Neural cell (in vitro differentiated cells): ENCODE measurements at regions not wholly inside any gene's neighbourhood (a gene's known extent, or its start where the extent isn't known, plus 50 kb on each side); places are given as distances from the start of the nearest gene placed in this dataset.

Experiments
- H2AFZ ChIP-seq: fragments of 200-600, 300-800 bp; sonication (generic), shearing (Covaris generic); 2 replicates; pipeline ENCODE4 v1.6.0; 2014; ENCODE audit warnings: low read depth, mild to moderate bottlenecking, antibody characterized with exemption, low read length, moderate library complexity
- H3F3A ChIP-seq: fragments of 200-600 bp; shearing (Covaris generic); 2 replicates; pipeline ENCODE4 v1.6.1; 2016; ENCODE audit warnings: mild to moderate bottlenecking, moderate library complexity, mixed read lengths, antibody characterized with exemption, low read length; ENCODE audit not compliant: insufficient read depth, poor library complexity, severe bottlenecking
- H3K27ac ChIP-seq: fragments of 200-600, 300-800 bp; sonication (generic), shearing (Covaris generic); 2 replicates; pipeline ENCODE4 v1.5.1; 2014; ENCODE audit warnings: mild to moderate bottlenecking, low read length, moderate library complexity
- H3K27me3 ChIP-seq: fragments of 300-800, 200-600 bp; sonication (generic), shearing (Covaris generic); 2 replicates; pipeline ENCODE4 v1.6.0; 2014; ENCODE audit warnings: mild to moderate bottlenecking, low read depth, low read length, moderate library complexity; ENCODE audit not compliant: insufficient read depth
- H3K36me3 ChIP-seq: fragments of 300-800, 200-600 bp; sonication (generic), shearing (Covaris generic); 2 replicates; pipeline ENCODE4 v1.5.1; 2014; ENCODE audit warnings: mild to moderate bottlenecking, antibody characterized with exemption, low read length, moderate library complexity; ENCODE audit not compliant: insufficient read depth
- H3K4me2 ChIP-seq: fragments of 300-800, 200-600 bp; sonication (generic), shearing (Covaris generic); 2 replicates; pipeline ENCODE4 v1.6.0; 2014; ENCODE audit warnings: mild to moderate bottlenecking, low read length
- H3K4me3 ChIP-seq: fragments of 300-800, 200-600 bp; sonication (generic), shearing (Covaris generic); 2 replicates; pipeline ENCODE4 v1.5.1; 2014; ENCODE audit warnings: mild to moderate bottlenecking, low read length, moderate library complexity
- H3K79me2 ChIP-seq: fragments of 200-600 bp; shearing (Covaris generic); replicated peaks from 2 replicates; pipeline ENCODE4 v1.6.0; 2014; ENCODE audit warnings: mild to moderate bottlenecking, low read length, moderate library complexity; ENCODE audit not compliant: insufficient read depth
- H3K9ac ChIP-seq: fragments of 300-800, 200-600 bp; sonication (generic), shearing (Covaris generic); 2 replicates; pipeline ENCODE4 v1.6.1; 2016; ENCODE audit warnings: mild to moderate bottlenecking, low read length, mixed read lengths
- H3K9me2 ChIP-seq: fragments of 200-600 bp; shearing (Covaris generic); 2 replicates; pipeline ENCODE4 v1.6.1; 2016; ENCODE audit warnings: mild to moderate bottlenecking, low read length, mixed read lengths; ENCODE audit not compliant: insufficient read depth
- H3K9me3 ChIP-seq: fragments of 200-600, 300-800 bp; sonication (generic), shearing (Covaris generic); 2 replicates; pipeline ENCODE4 v1.6.1; 2016; ENCODE audit warnings: mild to moderate bottlenecking, mixed run types, low read length, moderate library complexity, mixed read lengths
- H4K20me1 ChIP-seq: fragments of 200-600 bp; shearing (Covaris generic); 2 replicates; pipeline ENCODE4 v1.6.1; 2016; ENCODE audit warnings: mild to moderate bottlenecking, mixed run types; ENCODE audit not compliant: insufficient read depth
- EP300 ChIP-seq: fragments of 450-650 bp; conservative IDR thresholded peaks from 2 replicates; pipeline ENCODE4 v1.6.1; 2014; ENCODE audit warnings: antibody characterized with exemption, mild to moderate bottlenecking, moderate library complexity; ENCODE audit not compliant: poor library complexity, severe bottlenecking
- EZH2 ChIP-seq: fragments of 200-600, 300-800 bp; shearing (Covaris generic), sonication (generic); IDR thresholded peaks from 2 replicates; pipeline ENCODE4 v1.6.1; 2014; ENCODE audit warnings: antibody characterized with exemption, low read length, borderline replicate concordance, mild to moderate bottlenecking; ENCODE audit not compliant: insufficient read depth, poor library complexity, severe bottlenecking
- MXI1 ChIP-seq: fragments of 450-650 bp; conservative IDR thresholded peaks from 2 replicates; pipeline ENCODE4 v1.6.1; 2014; ENCODE audit warnings: antibody characterized with exemption, mild to moderate bottlenecking; ENCODE audit not compliant: poor library complexity, severe bottlenecking
- POLR2AphosphoS5 ChIP-seq: IDR thresholded peaks from 2 replicates; pipeline ENCODE4 v1.6.1; 2012
- RAD21 ChIP-seq: fragments of 450-650 bp; conservative IDR thresholded peaks from 2 replicates; pipeline ENCODE4 v1.6.1; 2014; ENCODE audit warnings: antibody characterized with exemption, mild to moderate bottlenecking, moderate library complexity
- SMC3 ChIP-seq: fragments of 450-650 bp; conservative IDR thresholded peaks from 2 replicates; pipeline ENCODE4 v1.6.1; 2014; ENCODE audit warnings: antibody characterized with exemption, mild to moderate bottlenecking, moderate library complexity; ENCODE audit not compliant: poor library complexity
- TAF1 ChIP-seq: IDR thresholded peaks from 2 replicates; pipeline ENCODE4 v1.6.1; 2012; ENCODE audit warnings: low read depth
- TF ChIP-seq, protein P1 (sequence below): fragments of 450-650 bp; IDR thresholded peaks from 2 replicates; pipeline ENCODE4 v1.5.1; 2014; ENCODE audit warnings: antibody characterized with exemption, mild to moderate bottlenecking, moderate library complexity; ENCODE audit not compliant: poor library complexity, severe bottlenecking
- TF ChIP-seq, protein P2 (sequence below): IDR thresholded peaks from 2 replicates; pipeline ENCODE4 v1.6.1; 2012; ENCODE audit warnings: borderline replicate concordance

DNA sequence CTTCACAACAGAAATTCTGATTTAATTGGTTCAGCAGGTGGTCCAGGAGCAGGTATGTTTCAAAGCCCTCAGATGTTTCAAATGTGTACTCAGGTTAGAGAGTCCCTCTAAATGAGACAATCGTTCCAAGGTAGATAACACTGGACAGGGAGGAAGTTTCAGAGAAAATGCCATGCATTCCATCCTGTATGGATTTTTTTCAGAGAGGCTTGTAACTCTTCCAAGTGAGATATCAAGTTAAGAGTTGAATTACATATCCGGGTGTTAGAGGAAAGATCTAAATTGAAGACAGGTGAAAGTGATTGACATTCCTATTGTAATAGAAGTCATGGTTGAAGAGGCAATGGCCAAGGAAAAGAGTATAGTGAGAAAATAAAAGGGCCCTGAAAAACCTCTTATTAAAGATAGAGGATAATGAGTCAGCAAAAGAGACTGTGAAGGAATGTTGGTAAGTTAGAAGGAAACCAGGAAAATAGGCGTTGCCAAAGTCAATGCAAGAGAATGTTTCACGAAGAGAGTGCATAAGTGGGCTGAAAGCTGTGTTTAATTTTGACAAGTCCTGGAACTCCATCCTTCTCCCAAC, 105.8 kb downstream of the BMP4 start:
- Histone ChIP-seq H3K4me2 (no peak overlapping the region), H3K36me3 (no peaks in the 10 kb centered on the region), H3K9me2 (no peaks in the 10 kb centered on the region), H3K27me3 (no peaks in the 10 kb centered on the region), H3F3A (no peaks in the 10 kb centered on the region), H3K9ac (no peak overlapping the region), H3K4me3 (no peak overlapping the region), H2AFZ (no peak overlapping the region), H3K79me2 (no peaks in the 10 kb centered on the region), H4K20me1 (no peaks in the 10 kb centered on the region), H3K27ac (no peak overlapping the region), H3K9me3 (no peaks in the 10 kb centered on the region)
- no peak for TF ChIP-seq POLR2AphosphoS5
- no peak for TF ChIP-seq MXI1
- TF ChIP-seq, protein P1, sequence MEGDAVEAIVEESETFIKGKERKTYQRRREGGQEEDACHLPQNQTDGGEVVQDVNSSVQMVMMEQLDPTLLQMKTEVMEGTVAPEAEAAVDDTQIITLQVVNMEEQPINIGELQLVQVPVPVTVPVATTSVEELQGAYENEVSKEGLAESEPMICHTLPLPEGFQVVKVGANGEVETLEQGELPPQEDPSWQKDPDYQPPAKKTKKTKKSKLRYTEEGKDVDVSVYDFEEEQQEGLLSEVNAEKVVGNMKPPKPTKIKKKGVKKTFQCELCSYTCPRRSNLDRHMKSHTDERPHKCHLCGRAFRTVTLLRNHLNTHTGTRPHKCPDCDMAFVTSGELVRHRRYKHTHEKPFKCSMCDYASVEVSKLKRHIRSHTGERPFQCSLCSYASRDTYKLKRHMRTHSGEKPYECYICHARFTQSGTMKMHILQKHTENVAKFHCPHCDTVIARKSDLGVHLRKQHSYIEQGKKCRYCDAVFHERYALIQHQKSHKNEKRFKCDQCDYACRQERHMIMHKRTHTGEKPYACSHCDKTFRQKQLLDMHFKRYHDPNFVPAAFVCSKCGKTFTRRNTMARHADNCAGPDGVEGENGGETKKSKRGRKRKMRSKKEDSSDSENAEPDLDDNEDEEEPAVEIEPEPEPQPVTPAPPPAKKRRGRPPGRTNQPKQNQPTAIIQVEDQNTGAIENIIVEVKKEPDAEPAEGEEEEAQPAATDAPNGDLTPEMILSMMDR: no peak
- TF ChIP-seq EZH2: no peak
- no peak for TF ChIP-seq SMC3
- TF ChIP-seq EP300: no peak
- TF ChIP-seq, protein P2, sequence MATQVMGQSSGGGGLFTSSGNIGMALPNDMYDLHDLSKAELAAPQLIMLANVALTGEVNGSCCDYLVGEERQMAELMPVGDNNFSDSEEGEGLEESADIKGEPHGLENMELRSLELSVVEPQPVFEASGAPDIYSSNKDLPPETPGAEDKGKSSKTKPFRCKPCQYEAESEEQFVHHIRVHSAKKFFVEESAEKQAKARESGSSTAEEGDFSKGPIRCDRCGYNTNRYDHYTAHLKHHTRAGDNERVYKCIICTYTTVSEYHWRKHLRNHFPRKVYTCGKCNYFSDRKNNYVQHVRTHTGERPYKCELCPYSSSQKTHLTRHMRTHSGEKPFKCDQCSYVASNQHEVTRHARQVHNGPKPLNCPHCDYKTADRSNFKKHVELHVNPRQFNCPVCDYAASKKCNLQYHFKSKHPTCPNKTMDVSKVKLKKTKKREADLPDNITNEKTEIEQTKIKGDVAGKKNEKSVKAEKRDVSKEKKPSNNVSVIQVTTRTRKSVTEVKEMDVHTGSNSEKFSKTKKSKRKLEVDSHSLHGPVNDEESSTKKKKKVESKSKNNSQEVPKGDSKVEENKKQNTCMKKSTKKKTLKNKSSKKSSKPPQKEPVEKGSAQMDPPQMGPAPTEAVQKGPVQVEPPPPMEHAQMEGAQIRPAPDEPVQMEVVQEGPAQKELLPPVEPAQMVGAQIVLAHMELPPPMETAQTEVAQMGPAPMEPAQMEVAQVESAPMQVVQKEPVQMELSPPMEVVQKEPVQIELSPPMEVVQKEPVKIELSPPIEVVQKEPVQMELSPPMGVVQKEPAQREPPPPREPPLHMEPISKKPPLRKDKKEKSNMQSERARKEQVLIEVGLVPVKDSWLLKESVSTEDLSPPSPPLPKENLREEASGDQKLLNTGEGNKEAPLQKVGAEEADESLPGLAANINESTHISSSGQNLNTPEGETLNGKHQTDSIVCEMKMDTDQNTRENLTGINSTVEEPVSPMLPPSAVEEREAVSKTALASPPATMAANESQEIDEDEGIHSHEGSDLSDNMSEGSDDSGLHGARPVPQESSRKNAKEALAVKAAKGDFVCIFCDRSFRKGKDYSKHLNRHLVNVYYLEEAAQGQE: no peak
- TF ChIP-seq TAF1: no peak
- no peak for TF ChIP-seq RAD21

DNA sequence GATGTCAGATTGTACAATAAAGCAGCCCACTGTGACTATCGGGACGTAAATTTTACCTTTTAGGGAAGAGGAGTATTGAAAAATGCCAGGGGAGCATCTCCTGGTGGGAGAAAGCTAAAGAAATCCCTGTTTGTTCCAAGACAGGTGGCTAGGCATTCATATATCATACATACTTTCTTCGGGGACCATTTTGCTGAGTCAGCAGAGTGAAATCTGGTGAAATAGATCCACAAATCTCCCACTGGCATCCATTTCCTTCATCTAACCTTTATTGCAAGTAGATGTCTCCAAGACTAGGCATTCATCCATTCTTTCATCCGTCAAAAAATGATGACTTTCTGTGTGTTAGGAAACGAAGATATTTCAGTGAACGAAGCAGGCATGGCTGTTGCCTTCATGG, 107.1 kb downstream of the BMP4 start:
- Histone ChIP-seq H3K79me2 (no peaks in the 10 kb centered on the region), H2AFZ (no peak overlapping the region), H3K4me2 (no peak overlapping the region), H3K9me2 (no peaks in the 10 kb centered on the region), H3K9ac (no peak overlapping the region), H3K9me3 (no peaks in the 10 kb centered on the region), H3F3A (no peaks in the 10 kb centered on the region), H3K27me3 (no peaks in the 10 kb centered on the region), H3K4me3 (no peak overlapping the region), H3K27ac (no peak overlapping the region), H3K36me3 (no peaks in the 10 kb centered on the region), H4K20me1 (no peaks in the 10 kb centered on the region)
- TF ChIP-seq EP300: no peak
- no peak for TF ChIP-seq RAD21
- TF ChIP-seq, protein P1: no peak
- no peak for TF ChIP-seq MXI1
- no peak for TF ChIP-seq EZH2
- TF ChIP-seq, protein P2: no peak
- TF ChIP-seq TAF1: no peak
- TF ChIP-seq SMC3: no peak
- no peak for TF ChIP-seq POLR2AphosphoS5
